ENCODE measurements at regions not wholly inside any gene's neighbourhood (a gene's known extent, or its start where the extent isn't known, plus 50 kb on each side); places are given as distances from the start of the nearest gene placed in this dataset.
"Not testable (repeated sequence)": the region's sequence is repeated elsewhere in the genome, so short reads cannot be mapped to it uniquely, and the experiment has no call there.

DNA sequence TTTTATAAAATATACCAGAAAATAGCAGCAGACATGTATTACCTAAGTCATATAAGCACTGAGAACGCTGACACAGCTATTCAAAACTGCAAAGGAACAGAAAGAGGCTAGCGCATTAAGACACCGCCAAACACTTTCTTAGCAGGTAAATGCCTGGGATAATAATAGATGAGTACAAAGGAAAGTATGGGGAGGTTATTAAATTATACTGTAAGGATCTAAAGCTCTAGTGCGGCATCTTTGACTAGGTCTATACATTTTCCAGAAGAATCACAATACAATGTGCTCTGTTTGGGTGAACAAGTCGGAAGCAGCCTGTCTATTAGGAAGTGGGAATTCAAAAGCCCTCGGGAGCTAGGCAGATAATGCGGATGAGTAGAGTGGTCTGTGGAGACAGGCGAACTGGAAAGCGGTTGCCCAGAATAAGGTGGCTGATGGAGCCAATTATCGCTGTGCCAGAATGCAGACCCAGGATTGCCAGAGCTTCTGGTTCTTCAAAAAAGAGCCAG, 443.6 kb upstream of the TENM3 start:
- H3K4me3 ChIP-seq (replicated peaks; ENCODE audit: low read depth, low read length), result no peak overlapping the region
- no peak for DNase-seq (ENCODE audit: low read depth)
- TF ChIP-seq, protein P1, sequence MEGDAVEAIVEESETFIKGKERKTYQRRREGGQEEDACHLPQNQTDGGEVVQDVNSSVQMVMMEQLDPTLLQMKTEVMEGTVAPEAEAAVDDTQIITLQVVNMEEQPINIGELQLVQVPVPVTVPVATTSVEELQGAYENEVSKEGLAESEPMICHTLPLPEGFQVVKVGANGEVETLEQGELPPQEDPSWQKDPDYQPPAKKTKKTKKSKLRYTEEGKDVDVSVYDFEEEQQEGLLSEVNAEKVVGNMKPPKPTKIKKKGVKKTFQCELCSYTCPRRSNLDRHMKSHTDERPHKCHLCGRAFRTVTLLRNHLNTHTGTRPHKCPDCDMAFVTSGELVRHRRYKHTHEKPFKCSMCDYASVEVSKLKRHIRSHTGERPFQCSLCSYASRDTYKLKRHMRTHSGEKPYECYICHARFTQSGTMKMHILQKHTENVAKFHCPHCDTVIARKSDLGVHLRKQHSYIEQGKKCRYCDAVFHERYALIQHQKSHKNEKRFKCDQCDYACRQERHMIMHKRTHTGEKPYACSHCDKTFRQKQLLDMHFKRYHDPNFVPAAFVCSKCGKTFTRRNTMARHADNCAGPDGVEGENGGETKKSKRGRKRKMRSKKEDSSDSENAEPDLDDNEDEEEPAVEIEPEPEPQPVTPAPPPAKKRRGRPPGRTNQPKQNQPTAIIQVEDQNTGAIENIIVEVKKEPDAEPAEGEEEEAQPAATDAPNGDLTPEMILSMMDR (IDR thresholded peaks at IDR 0.05; ENCODE audit: low read length, missing control alignments), result no peak

DNA sequence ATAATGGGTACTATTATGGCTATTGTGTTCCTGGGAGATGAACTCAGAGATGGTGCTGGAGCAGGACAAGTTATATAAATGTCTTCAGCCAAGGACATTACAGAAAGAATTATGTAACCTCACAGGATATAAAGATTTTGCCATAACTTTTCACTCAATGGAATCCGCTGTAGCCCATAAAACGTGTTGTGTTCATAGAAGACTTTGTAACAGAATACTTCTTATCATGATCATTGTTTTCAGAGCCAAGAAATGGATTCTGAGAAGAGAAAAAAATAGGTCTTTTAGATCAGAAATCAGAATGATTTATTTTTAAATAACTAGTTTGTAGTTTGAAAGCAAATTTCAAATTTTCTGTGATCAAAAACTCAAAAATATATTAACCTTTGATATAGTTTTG, 441.0 kb upstream of the TENM3 start:
- no peak for DNase-seq (ENCODE audit: low read depth)
- TF ChIP-seq, protein P1 (IDR thresholded peaks at IDR 0.05; ENCODE audit: low read length, missing control alignments), result no peak
- H3K4me3 ChIP-seq (replicated peaks; ENCODE audit: low read depth, low read length), result no peak overlapping the region

DNA sequence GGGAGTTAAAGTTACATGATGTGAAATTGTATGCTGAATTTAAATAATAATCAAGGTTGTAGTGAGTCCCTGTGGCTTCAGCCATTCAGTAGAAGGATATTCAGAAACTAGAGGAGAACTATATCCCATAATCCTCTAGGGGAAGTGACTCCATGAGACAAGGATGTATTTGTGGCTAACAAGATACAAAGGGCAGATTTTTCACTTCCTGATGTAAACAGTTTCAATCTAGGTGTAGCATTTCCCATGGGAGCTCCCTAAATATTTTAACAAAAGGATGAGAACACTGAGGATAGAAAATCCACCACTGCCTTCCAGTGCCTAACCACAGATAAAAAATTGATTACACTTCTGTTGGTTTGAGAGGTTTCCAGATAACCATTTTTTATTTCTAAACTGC, 435.4 kb upstream of the TENM3 start:
- TF ChIP-seq, protein P1 (IDR thresholded peaks at IDR 0.05; ENCODE audit: low read length, missing control alignments), result no peak
- H3K4me3 ChIP-seq (replicated peaks; ENCODE audit: low read depth, low read length), result no peak overlapping the region
- no peak for DNase-seq (ENCODE audit: low read depth)

DNA sequence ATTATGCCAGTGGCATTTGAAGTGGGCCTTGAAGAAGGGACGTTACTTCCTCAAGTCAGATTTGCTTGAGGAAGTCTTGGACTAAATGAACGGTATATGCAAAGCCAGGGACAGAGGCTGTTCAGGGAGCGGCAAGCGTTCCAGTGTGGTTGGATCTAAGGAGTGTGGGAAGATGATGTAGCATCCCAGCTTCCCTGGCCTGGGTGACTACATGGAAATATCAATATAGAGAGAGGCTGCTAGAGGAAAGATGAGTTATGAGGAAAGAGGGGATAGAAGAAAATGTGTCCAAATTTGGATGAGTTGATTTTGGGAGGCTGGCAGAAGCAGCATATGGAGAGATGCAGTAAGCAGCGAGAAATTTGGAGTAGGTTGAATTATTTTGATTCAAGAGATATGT, 432.5 kb upstream of the TENM3 start:
- no peak for DNase-seq (ENCODE audit: low read depth)
- TF ChIP-seq, protein P1 (IDR thresholded peaks at IDR 0.05; ENCODE audit: low read length, missing control alignments), result no peak
- H3K4me3 ChIP-seq (replicated peaks; ENCODE audit: low read depth, low read length), result no peak overlapping the region

DNA sequence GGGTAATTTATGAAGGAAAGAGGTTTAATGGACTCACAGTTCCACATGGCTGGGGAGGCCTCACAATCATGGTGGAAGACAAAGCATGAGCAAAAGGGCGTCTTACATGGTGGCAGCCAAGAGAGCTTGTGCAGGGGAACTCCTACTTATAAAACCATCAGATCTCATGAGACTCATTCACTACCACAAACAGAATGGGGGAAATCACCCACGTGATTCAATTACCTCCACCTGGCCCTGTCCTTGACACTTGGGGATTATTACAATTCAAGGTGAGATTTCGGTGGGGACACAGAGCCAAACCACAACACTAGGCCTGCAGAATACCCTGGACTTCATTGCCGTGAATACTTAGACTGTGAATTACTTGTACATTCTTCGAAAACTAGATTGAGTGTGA, 431.7 kb upstream of the TENM3 start:
- not testable (repeated sequence) for DNase-seq (ENCODE audit: low read depth); H3K4me3 ChIP-seq (replicated peaks; ENCODE audit: low read depth, low read length)

DNA sequence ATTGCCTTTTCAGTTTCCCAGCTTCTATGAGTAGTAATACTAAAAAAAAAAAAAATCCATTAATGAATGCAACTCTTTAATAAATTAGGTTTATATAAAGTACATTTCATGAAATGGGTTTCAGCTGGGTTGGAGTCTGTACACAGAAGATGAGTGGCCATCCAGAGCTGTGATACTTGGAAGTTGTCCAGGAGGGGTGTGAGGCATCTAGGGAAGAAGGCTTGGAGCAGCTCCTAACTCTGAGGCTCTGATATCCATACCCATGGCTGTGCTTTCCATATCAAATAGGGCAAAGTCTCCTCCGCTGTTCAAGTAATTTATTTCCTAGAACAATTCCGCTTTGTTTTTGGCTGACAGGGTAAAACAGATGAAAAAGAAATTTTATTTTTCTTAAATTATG, 423.3 kb upstream of the TENM3 start:
- no peak overlapping the region for H3K4me3 ChIP-seq (replicated peaks; ENCODE audit: low read depth, low read length)
- DNase-seq (ENCODE audit: low read depth), result no peak
- TF ChIP-seq, protein P1 (IDR thresholded peaks at IDR 0.05; ENCODE audit: low read length, missing control alignments), result no peak

DNA sequence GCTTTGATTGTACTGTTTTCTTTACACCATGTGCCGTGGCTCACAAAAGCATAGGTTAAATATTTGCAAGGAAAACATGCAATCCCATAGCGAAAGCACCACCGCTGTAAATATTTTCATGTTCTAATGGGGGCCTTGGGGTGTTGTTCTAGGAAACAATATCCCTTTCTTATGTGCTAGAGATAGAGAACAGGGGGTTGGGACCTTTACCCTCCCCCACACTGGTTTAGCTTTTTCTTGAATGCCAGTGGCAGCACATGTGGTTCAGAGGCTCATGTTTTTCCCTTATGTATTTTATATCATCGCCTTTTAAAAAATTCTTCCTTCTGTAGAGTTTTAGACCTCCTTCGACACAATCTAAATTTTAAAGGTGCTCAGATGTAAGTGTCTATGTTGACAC, 422.6 kb upstream of the TENM3 start:
- no peak overlapping the region for H3K4me3 ChIP-seq (replicated peaks; ENCODE audit: low read depth, low read length)
- no peak for DNase-seq (ENCODE audit: low read depth)
- TF ChIP-seq, protein P1 (IDR thresholded peaks at IDR 0.05; ENCODE audit: low read length, missing control alignments), result no peak
